ENCODE measurements at regions not wholly inside any gene's neighbourhood (a gene's known extent, or its start where the extent isn't known, plus 50 kb on each side); places are given as distances from the start of the nearest gene placed in this dataset.
A peak's percentile ranks its signal among the peaks of the same experiment; 100 is the strongest.
"Not testable (repeated sequence)": the region's sequence is repeated elsewhere in the genome, so short reads cannot be mapped to it uniquely, and the experiment has no call there.

DNA sequence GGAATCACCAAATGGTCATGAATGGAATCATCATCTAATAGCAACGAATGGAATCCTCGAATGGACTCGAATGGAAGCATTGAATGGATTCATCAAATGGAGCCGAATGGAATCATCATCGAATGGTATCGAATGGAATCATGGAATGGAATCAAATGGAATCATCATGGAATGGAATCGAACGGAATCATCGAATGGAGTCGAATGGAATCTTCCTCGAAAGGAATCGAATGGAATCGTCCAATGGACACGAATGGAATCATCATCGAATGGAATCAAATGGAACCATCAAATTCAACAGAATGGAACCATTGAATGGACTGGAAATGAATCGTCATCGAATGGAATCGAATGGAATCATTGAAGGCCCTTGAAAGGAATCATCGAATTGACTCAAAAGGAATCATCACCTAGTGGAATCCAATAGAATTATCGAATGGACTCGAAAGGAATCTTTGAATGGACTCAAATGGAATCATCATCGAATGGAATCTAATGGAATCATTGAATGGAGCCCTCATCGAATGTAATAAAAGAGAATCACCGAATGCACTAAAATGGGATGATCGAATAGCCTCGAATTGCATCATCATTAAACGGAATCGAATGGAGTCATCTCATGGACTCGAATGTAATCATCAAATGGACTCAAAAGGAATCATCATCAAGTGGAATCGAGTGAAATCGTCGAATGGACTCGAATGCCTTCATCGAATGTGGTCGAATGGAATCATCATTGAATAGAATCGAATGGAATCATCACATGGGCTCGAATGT, 236.7 kb downstream of the SHCBP1 start:
- peaks cover 0 to 13% (median 6%) of the 10 kb centered on the region in 4 donors for H3K9me3 ChIP-seq
- not testable (repeated sequence) for H3K36me3 ChIP-seq; H3K27ac ChIP-seq; H3K27me3 ChIP-seq; ATAC-seq (ENCODE audit: low FRiP score in 2 of 2); H3K4me3 ChIP-seq; H3K4me1 ChIP-seq
- 67 to 74% methylated on average over 37 of the region's 37 CpGs for WGBS, 2 donors
- DNase-seq, result peak in 1 of 2 donors; percentile 35

DNA sequence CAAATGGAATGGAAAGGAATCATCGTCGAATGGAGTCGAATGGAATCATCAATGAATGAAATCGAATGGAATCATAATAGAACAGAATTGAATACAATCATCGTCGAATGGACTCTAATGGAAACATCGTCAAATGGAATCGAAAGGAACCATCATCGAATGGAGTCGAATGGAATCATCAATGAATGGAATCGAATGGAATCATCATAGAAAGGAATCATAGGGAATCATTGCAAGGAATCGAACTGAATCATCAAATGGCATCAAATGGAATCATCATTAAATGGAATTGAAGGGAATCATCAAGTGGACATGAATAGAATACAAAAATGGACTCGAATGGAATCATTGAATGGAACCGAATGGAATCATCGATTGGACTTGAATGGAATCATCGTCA, 237.6 kb downstream of the SHCBP1 start:
- H3K4me1 ChIP-seq; H3K36me3 ChIP-seq; DNase-seq; H3K4me3 ChIP-seq; ATAC-seq (ENCODE audit: low FRiP score in 2 of 2); H3K27me3 ChIP-seq; H3K27ac ChIP-seq: not testable (repeated sequence)
- WGBS, 2 donors, result 74 to 76% methylated on average over 16 of the region's 16 CpGs
- peaks cover 0 to 13% (median 5%) of the 10 kb centered on the region in 4 donors for H3K9me3 ChIP-seq

- WGBS, 2 donors, result 77 to 86% methylated on average over 32 of the region's 32 CpGs
- not testable (repeated sequence) for H3K27me3 ChIP-seq; H3K27ac ChIP-seq; H3K36me3 ChIP-seq; H3K4me1 ChIP-seq; ATAC-seq (ENCODE audit: low FRiP score in 2 of 2); H3K4me3 ChIP-seq
- peaks cover 0 to 13% (median 5%) of the 10 kb centered on the region in 4 donors for H3K9me3 ChIP-seq
- DNase-seq, result peak in 1 of 2 donors; percentile 21
These were observed 238.2 kb downstream of the SHCBP1 start for GRCh38 chr16:46382791-46383541.

- WGBS, 2 donors, result 84 to 89% methylated on average over 17 of the region's 17 CpGs
- H3K36me3 ChIP-seq; H3K27ac ChIP-seq; H3K4me3 ChIP-seq; DNase-seq; H3K27me3 ChIP-seq; H3K4me1 ChIP-seq; ATAC-seq (ENCODE audit: low FRiP score in 2 of 2); H3K9me3 ChIP-seq: not testable (repeated sequence)
These were observed 239.1 kb downstream of the SHCBP1 start for GRCh38 chr16:46382079-46382478.

GRCh38 chr16:46381344-46381743, 239.8 kb downstream of the SHCBP1 start:
- not testable (repeated sequence) for H3K4me1 ChIP-seq; H3K27me3 ChIP-seq; H3K36me3 ChIP-seq; H3K9me3 ChIP-seq; H3K27ac ChIP-seq; H3K4me3 ChIP-seq; DNase-seq; ATAC-seq (ENCODE audit: low FRiP score in 2 of 2)
- WGBS, 2 donors, result 82 to 86% methylated on average over 17 of the region's 17 CpGs

Data from upper lobe of left lung (tissue), 6 donors.